WTC11 (cell line): ENCODE measurements at regions not wholly inside any gene's neighbourhood (a gene's known extent, or its start where the extent isn't known, plus 50 kb on each side); places are given as distances from the start of the nearest gene placed in this dataset.

ENCODE experiments used
- ATAC-seq: fragments of 200-7000 bp; cut with Tn5 transposase; 2 replicates; pipeline ENCODE4 v1.10.0; 2021; ENCODE audit warnings: mild to moderate bottlenecking, moderate library complexity
- CTCF ChIA-PET: fragments of 300-600 bp; sonication (Branson Sonifier 250); formaldehyde crosslinking; loops from one replicate; lab custom pipeline; 2021; ENCODE audit warnings: antibody characterized with exemption; lab: Charles Lee
- POLR2A ChIA-PET: fragments of 350-600 bp; sonication (Branson Sonifier 250); formaldehyde crosslinking; loops from one replicate; lab custom pipeline; 2021; ENCODE audit warnings: antibody characterized with exemption; lab: Charles Lee
- DNase-seq: peaks from one replicate; pipeline ENCODE4 v3.0.0; 2021; ENCODE audit warnings: low spot score
- H3K27ac Mint-ChIP-seq: 2 replicates; pipeline ENCODE4 v1.8.0; 2021; ENCODE audit warnings: mixed read lengths
- H3K27me3 Mint-ChIP-seq: 2 replicates; pipeline ENCODE4 v1.8.0; 2021; ENCODE audit warnings: low read depth, mild to moderate bottlenecking, moderate library complexity, mixed read lengths
- H3K36me3 Mint-ChIP-seq: 2 replicates; pipeline ENCODE4 v1.8.0; 2021; ENCODE audit warnings: mixed read lengths
- H3K4me1 Mint-ChIP-seq: 2 replicates; pipeline ENCODE4 v1.8.0; 2022; ENCODE audit warnings: mixed read lengths
- H3K4me3 Mint-ChIP-seq: 2 replicates; pipeline ENCODE4 v1.8.0; 2021; ENCODE audit warnings: mild to moderate bottlenecking, moderate library complexity, mixed read lengths
- H3K9me3 Mint-ChIP-seq: 2 replicates; pipeline ENCODE4 v1.8.0; 2021; ENCODE audit warnings: mixed read lengths
- AR ChIP-seq: fragments of 250-450 bp; sonication (Bioruptor Pico); IDR thresholded peaks from 2 replicates; pipeline ENCODE4 v1.9.0; 2021; ENCODE audit warnings: mild to moderate bottlenecking
- CREM ChIP-seq: sonication (generic); formaldehyde crosslinking; IDR thresholded peaks from 2 replicates; pipeline ENCODE4 v1.8.1; 2022; ENCODE audit warnings: mild to moderate bottlenecking, missing genetic modification reagents, moderate library complexity
- ERG ChIP-seq: fragments of 250-450 bp; sonication (Bioruptor Pico); IDR thresholded peaks from 2 replicates; pipeline ENCODE4 v1.8.0; 2021; ENCODE audit warnings: mild to moderate bottlenecking
- HMGA2 ChIP-seq: fragments of 250-450 bp; sonication (Bioruptor Pico); IDR thresholded peaks from 2 replicates; pipeline ENCODE4 v1.4.0; 2021; ENCODE audit warnings: mild to moderate bottlenecking, moderate library complexity
- IRF1 ChIP-seq: sonication (generic); formaldehyde crosslinking; IDR thresholded peaks from 2 replicates; pipeline ENCODE4 v1.8.0; 2023; ENCODE audit warnings: missing genetic modification reagents
- NFYB ChIP-seq: sonication (generic); formaldehyde crosslinking; conservative IDR thresholded peaks from 2 replicates; pipeline ENCODE4 v1.8.0; 2022; ENCODE audit warnings: low read depth, missing genetic modification reagents
- OVOL2 ChIP-seq: fragments of 250-450 bp; sonication (Bioruptor Pico); IDR thresholded peaks from 2 replicates; pipeline ENCODE4 v1.9.0; 2021; ENCODE audit warnings: mild to moderate bottlenecking, borderline replicate concordance
- SMAD3 ChIP-seq: sonication (generic); formaldehyde crosslinking; IDR thresholded peaks from 2 replicates; pipeline ENCODE4 v1.8.0; 2022; ENCODE audit warnings: missing genetic modification reagents, mild to moderate bottlenecking, borderline replicate concordance
- SOX15 ChIP-seq: fragments of 250-450 bp; sonication (Bioruptor Pico); IDR thresholded peaks from 2 replicates; pipeline ENCODE4 v1.9.0; 2021; ENCODE audit warnings: mild to moderate bottlenecking
- ZNF121 ChIP-seq: sonication (generic); formaldehyde crosslinking; IDR thresholded peaks from 2 replicates; pipeline ENCODE4 v1.8.0; 2023; ENCODE audit warnings: missing genetic modification reagents
- ZNF232 ChIP-seq: sonication (generic); formaldehyde crosslinking; IDR thresholded peaks from 2 replicates; pipeline ENCODE4 v1.8.0; 2022; ENCODE audit warnings: mild to moderate bottlenecking, missing genetic modification reagents
- ZNF416 ChIP-seq: fragments of 250-450 bp; sonication (Bioruptor Pico); IDR thresholded peaks from 2 replicates; pipeline ENCODE4 v1.9.0; 2021; ENCODE audit warnings: mild to moderate bottlenecking, inconsistent platforms
- TF ChIP-seq, protein P1 (sequence below): sonication (generic); formaldehyde crosslinking; IDR thresholded peaks from 2 replicates; pipeline ENCODE4 v1.8.1; 2023; ENCODE audit warnings: mild to moderate bottlenecking, missing genetic modification reagents
- TF ChIP-seq, protein P2 (sequence below): sonication (generic); formaldehyde crosslinking; IDR thresholded peaks from 2 replicates; pipeline ENCODE4 v1.8.0; 2023; ENCODE audit warnings: mild to moderate bottlenecking, missing genetic modification reagents
- TF ChIP-seq, protein P3 (sequence below): fragments of 250-450 bp; sonication (Bioruptor Pico); IDR thresholded peaks from 2 replicates; pipeline ENCODE4 v1.9.0; 2021; ENCODE audit warnings: mild to moderate bottlenecking, borderline replicate concordance
- TF ChIP-seq, protein P4 (sequence below): sonication (generic); formaldehyde crosslinking; conservative IDR thresholded peaks from 2 replicates; pipeline ENCODE4 v1.8.1; 2022; ENCODE audit warnings: mild to moderate bottlenecking, missing genetic modification reagents
- TF ChIP-seq, protein P5 (sequence below): sonication (generic); formaldehyde crosslinking; IDR thresholded peaks from 2 replicates; pipeline ENCODE4 v1.8.0; 2022; ENCODE audit warnings: mild to moderate bottlenecking, missing genetic modification reagents

GRCh38 chr11:42075180-42075579, 615.7 kb upstream of the LRRC4C start (continued):
- TF ChIP-seq SMAD3 (CRISPR knock-in tag): no peak
- TF ChIP-seq, protein P1, sequence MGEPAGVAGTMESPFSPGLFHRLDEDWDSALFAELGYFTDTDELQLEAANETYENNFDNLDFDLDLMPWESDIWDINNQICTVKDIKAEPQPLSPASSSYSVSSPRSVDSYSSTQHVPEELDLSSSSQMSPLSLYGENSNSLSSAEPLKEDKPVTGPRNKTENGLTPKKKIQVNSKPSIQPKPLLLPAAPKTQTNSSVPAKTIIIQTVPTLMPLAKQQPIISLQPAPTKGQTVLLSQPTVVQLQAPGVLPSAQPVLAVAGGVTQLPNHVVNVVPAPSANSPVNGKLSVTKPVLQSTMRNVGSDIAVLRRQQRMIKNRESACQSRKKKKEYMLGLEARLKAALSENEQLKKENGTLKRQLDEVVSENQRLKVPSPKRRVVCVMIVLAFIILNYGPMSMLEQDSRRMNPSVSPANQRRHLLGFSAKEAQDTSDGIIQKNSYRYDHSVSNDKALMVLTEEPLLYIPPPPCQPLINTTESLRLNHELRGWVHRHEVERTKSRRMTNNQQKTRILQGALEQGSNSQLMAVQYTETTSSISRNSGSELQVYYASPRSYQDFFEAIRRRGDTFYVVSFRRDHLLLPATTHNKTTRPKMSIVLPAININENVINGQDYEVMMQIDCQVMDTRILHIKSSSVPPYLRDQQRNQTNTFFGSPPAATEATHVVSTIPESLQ (CRISPR knock-in tag): no peak
- no peak for TF ChIP-seq CREM
- TF ChIP-seq HMGA2: no peak
- no peak for TF ChIP-seq ZNF232 (CRISPR knock-in tag)
- TF ChIP-seq, protein P2, sequence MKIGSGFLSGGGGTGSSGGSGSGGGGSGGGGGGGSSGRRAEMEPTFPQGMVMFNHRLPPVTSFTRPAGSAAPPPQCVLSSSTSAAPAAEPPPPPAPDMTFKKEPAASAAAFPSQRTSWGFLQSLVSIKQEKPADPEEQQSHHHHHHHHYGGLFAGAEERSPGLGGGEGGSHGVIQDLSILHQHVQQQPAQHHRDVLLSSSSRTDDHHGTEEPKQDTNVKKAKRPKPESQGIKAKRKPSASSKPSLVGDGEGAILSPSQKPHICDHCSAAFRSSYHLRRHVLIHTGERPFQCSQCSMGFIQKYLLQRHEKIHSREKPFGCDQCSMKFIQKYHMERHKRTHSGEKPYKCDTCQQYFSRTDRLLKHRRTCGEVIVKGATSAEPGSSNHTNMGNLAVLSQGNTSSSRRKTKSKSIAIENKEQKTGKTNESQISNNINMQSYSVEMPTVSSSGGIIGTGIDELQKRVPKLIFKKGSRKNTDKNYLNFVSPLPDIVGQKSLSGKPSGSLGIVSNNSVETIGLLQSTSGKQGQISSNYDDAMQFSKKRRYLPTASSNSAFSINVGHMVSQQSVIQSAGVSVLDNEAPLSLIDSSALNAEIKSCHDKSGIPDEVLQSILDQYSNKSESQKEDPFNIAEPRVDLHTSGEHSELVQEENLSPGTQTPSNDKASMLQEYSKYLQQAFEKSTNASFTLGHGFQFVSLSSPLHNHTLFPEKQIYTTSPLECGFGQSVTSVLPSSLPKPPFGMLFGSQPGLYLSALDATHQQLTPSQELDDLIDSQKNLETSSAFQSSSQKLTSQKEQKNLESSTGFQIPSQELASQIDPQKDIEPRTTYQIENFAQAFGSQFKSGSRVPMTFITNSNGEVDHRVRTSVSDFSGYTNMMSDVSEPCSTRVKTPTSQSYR (CRISPR knock-in tag): no peak

DNA sequence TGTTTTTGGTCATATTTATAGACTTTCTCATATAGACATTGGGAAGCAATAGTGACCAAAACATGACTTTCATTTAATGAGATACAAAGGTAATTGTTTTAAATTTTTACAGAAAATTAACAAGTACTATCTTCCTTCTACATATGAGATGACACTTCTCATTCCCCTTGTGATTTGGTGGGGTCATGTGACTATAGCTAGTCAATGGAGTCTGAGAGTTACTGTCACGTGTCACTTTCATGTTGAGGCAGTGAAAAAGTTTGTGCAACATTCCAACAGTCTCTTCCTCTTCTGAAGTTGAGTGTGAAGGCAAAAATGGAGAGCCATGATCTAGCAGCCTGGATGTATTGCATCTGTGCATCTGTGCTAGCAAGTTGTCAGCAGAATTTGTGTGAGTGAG, 618.3 kb upstream of the LRRC4C start:
- H3K4me1 Mint-ChIP-seq: peaks cover 10% of the 10 kb centered on the region
- H3K27me3 Mint-ChIP-seq: no peaks in the 10 kb centered on the region
- no peak overlapping the region for H3K27ac Mint-ChIP-seq
- ATAC-seq: no peak
- no peaks in the 10 kb centered on the region for H3K36me3 Mint-ChIP-seq
- no peak for DNase-seq
- H3K4me3 Mint-ChIP-seq: no peak overlapping the region
- POLR2A ChIA-PET: no interaction called here
- CTCF ChIA-PET: no interaction called here
- H3K9me3 Mint-ChIP-seq: 0 out of 2 replicates have a peak, but pooled peaks cover 3% of the 10 kb centered on the region
- TF ChIP-seq ZNF416 (CRISPR knock-in tag) (no peak), ERG (no peak), IRF1 (CRISPR knock-in tag) (no peak), OVOL2 (CRISPR knock-in tag) (no peak), SOX15 (no peak), AR (CRISPR knock-in tag) (no peak), HMGA2 (no peak), NFYB (CRISPR knock-in tag) (no peak), ZNF121 (CRISPR knock-in tag) (no peak)
- TF ChIP-seq, protein P3, sequence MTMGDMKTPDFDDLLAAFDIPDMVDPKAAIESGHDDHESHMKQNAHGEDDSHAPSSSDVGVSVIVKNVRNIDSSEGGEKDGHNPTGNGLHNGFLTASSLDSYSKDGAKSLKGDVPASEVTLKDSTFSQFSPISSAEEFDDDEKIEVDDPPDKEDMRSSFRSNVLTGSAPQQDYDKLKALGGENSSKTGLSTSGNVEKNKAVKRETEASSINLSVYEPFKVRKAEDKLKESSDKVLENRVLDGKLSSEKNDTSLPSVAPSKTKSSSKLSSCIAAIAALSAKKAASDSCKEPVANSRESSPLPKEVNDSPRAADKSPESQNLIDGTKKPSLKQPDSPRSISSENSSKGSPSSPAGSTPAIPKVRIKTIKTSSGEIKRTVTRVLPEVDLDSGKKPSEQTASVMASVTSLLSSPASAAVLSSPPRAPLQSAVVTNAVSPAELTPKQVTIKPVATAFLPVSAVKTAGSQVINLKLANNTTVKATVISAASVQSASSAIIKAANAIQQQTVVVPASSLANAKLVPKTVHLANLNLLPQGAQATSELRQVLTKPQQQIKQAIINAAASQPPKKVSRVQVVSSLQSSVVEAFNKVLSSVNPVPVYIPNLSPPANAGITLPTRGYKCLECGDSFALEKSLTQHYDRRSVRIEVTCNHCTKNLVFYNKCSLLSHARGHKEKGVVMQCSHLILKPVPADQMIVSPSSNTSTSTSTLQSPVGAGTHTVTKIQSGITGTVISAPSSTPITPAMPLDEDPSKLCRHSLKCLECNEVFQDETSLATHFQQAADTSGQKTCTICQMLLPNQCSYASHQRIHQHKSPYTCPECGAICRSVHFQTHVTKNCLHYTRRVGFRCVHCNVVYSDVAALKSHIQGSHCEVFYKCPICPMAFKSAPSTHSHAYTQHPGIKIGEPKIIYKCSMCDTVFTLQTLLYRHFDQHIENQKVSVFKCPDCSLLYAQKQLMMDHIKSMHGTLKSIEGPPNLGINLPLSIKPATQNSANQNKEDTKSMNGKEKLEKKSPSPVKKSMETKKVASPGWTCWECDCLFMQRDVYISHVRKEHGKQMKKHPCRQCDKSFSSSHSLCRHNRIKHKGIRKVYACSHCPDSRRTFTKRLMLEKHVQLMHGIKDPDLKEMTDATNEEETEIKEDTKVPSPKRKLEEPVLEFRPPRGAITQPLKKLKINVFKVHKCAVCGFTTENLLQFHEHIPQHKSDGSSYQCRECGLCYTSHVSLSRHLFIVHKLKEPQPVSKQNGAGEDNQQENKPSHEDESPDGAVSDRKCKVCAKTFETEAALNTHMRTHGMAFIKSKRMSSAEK (CRISPR knock-in tag): no peak
- TF ChIP-seq, protein P4, sequence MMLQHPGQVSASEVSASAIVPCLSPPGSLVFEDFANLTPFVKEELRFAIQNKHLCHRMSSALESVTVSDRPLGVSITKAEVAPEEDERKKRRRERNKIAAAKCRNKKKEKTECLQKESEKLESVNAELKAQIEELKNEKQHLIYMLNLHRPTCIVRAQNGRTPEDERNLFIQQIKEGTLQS (CRISPR knock-in tag): no peak
- TF ChIP-seq, protein P5, sequence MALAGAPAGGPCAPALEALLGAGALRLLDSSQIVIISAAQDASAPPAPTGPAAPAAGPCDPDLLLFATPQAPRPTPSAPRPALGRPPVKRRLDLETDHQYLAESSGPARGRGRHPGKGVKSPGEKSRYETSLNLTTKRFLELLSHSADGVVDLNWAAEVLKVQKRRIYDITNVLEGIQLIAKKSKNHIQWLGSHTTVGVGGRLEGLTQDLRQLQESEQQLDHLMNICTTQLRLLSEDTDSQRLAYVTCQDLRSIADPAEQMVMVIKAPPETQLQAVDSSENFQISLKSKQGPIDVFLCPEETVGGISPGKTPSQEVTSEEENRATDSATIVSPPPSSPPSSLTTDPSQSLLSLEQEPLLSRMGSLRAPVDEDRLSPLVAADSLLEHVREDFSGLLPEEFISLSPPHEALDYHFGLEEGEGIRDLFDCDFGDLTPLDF: no peak
- TF ChIP-seq, protein P1 (CRISPR knock-in tag): no peak
